ENCODE measurements at regions not wholly inside any gene's neighbourhood (a gene's known extent, or its start where the extent isn't known, plus 50 kb on each side); places are given as distances from the start of the nearest gene placed in this dataset.

DNA sequence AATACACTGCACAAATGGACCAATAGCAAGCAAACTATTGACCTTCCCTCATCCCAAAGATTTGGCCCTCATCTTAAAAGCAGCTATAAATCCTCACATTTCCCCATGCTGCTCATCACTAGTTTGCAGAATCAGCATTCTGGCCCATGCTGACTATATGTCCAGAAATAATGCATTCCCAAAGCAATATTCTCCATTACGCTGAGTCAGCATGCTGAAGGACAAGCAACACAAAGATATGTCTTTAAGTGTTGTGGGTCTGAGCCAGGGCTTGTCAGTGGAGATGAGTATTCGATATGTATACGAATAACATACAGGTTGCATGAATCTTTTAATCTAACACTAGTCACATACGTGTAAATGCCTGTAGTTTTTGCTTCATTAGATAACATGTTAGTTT is 1045.0 kb upstream of the DDX18 start:
- H3K4me1 ChIP-seq (ENCODE audit: control insufficient read depth, extremely low read depth, insufficient read depth, low read length), result no peaks in the 10 kb centered on the region
- no peak for DNase-seq (ENCODE audit: low read depth, low spot score)
- no peak overlapping the region for H3K27ac ChIP-seq (ENCODE audit: insufficient read depth, low read depth, low read length)
- no peaks in the 10 kb centered on the region for H3K9me1 ChIP-seq (replicated peaks; ENCODE audit: control insufficient read depth, extremely low read depth, insufficient read depth, low read length)
- H3K9me3 ChIP-seq (replicated peaks; ENCODE audit: control insufficient read depth, insufficient read depth, low read length), result peaks cover 2% of the 10 kb centered on the region
- H4K20me1 ChIP-seq (replicated peaks; ENCODE audit: control insufficient read depth, extremely low read depth, insufficient read depth, low read length), result no peaks in the 10 kb centered on the region
- FAIRE-seq, result no peak
- no peak overlapping the region for H3K4me2 ChIP-seq (ENCODE audit: insufficient read depth, low read length)
- TF ChIP-seq GATA2 (IDR thresholded peaks at IDR 0.05; ENCODE audit: insufficient read depth, insufficient read length, low read depth, low read length) (no peak), EZH2 (IDR thresholded peaks at IDR 0.05; ENCODE audit: borderline replicate concordance, low read depth, low read length, severe bottlenecking) (no peak)
- ChIA-PET CTCF (no interaction called here), POLR2A (no interaction called here)
- no peaks in the 10 kb centered on the region for H3K27me3 ChIP-seq (ENCODE audit: control insufficient read depth in 2 of 2, insufficient read depth in 2 of 2, low read length in 2 of 2)
- intact Hi-C loops (cut with micrococcal nuclease) (no loop called here), dilution Hi-C loops (cut with MboI; ENCODE audit: extremely low pct_ligation_motif_present, low sequenced_read_pairs) (no loop called here)
- no TSS peak for BruUV-seq (replicated peaks)
- H2AFZ ChIP-seq (ENCODE audit: low read depth, low read length), result no peak overlapping the region
- no peaks in the 10 kb centered on the region for H3K36me3 ChIP-seq (ENCODE audit: control insufficient read depth in 2 of 2, extremely low read depth in 1 of 2, insufficient read depth in 2 of 2, low read length in 2 of 2)
- no peak overlapping the region for H3K4me3 ChIP-seq (replicated peaks in 1 of 3; ENCODE audit: insufficient read depth in 1 of 3, low read depth in 1 of 3, low read length in 3 of 3)
- no peak overlapping the region for H3K9ac ChIP-seq (replicated peaks; ENCODE audit: extremely low read depth, insufficient read depth, low read length)
- no peaks in the 10 kb centered on the region for H3K79me2 ChIP-seq (ENCODE audit: control insufficient read depth, insufficient read depth, low read length)

DNA sequence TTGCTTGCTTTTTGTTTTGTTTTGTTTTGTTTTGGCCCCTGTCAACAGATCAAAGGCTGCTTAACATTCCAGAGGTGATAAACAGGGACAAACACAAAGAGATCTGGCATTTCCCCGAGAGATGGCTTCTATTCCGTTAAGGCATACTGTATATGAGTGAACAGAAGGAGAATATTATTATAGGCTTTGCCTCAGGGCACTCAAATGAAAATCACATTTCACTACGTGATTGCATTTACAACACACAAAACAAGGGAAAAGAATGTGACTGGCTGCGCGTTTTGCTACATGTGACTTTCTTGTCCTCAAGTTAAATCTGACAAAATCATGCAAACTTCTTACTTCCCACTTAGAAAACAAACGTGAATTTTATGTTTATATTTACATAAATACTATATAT is 1037.9 kb upstream of the DDX18 start:
- intact Hi-C loops (cut with micrococcal nuclease) (no loop called here), dilution Hi-C loops (cut with MboI; ENCODE audit: extremely low pct_ligation_motif_present, low sequenced_read_pairs) (no loop called here)
- H3K9me3 ChIP-seq (replicated peaks; ENCODE audit: control insufficient read depth, insufficient read depth, low read length), result no peaks in the 10 kb centered on the region
- no peaks in the 10 kb centered on the region for H3K9me1 ChIP-seq (replicated peaks; ENCODE audit: control insufficient read depth, extremely low read depth, insufficient read depth, low read length)
- POLR2A ChIA-PET, result no interaction called here
- no peaks in the 10 kb centered on the region for H4K20me1 ChIP-seq (replicated peaks; ENCODE audit: control insufficient read depth, extremely low read depth, insufficient read depth, low read length)
- BruUV-seq (replicated peaks), result no TSS peak
- TF ChIP-seq MYC (IDR thresholded peaks at IDR 0.05; ENCODE audit: low read depth, low read length), result no peak
- H3K36me3 ChIP-seq (ENCODE audit: control insufficient read depth in 2 of 2, extremely low read depth in 1 of 2, insufficient read depth in 2 of 2, low read length in 2 of 2), result no peaks in the 10 kb centered on the region
- no peak overlapping the region for H3K4me3 ChIP-seq (replicated peaks in 1 of 3; ENCODE audit: insufficient read depth in 1 of 3, low read depth in 1 of 3, low read length in 3 of 3)
- H3K4me2 ChIP-seq (ENCODE audit: insufficient read depth, low read length), result no peak overlapping the region
- CTCF ChIA-PET, result no interaction called here
- H2AFZ ChIP-seq (ENCODE audit: low read depth, low read length), result no peak overlapping the region
- H3K27me3 ChIP-seq (ENCODE audit: control insufficient read depth in 2 of 2, insufficient read depth in 2 of 2, low read length in 2 of 2), result no peaks in the 10 kb centered on the region
- H3K4me1 ChIP-seq (ENCODE audit: control insufficient read depth, extremely low read depth, insufficient read depth, low read length), result no peaks in the 10 kb centered on the region
- no peak for FAIRE-seq
- H3K9ac ChIP-seq (replicated peaks; ENCODE audit: extremely low read depth, insufficient read depth, low read length), result no peak overlapping the region
- DNase-seq (ENCODE audit: low read depth, low spot score), result no peak
- no peaks in the 10 kb centered on the region for H3K79me2 ChIP-seq (ENCODE audit: control insufficient read depth, insufficient read depth, low read length)
- H3K27ac ChIP-seq (ENCODE audit: insufficient read depth, low read depth, low read length), result no peak overlapping the region
